ENCODE measurements at regions not wholly inside any gene's neighbourhood (a gene's known extent, or its start where the extent isn't known, plus 50 kb on each side); places are given as distances from the start of the nearest gene placed in this dataset.

GRCh38 chr4:155559915-155560314 is 106.7 kb upstream of the GUCY1A1 start:
- no peaks in the 10 kb centered on the region for H3K4me1 ChIP-seq
- intact Hi-C loops (cut with DNase I; ENCODE audit: low total_unique reads): no loop called here
- peaks cover 0 to 15% (median 1%) of the 10 kb centered on the region in 8 donors for H3K9me3 ChIP-seq
- no peak overlapping the region for H3K4me3 ChIP-seq
- TF ChIP-seq POLR2AphosphoS5 (IDR thresholded peaks at IDR 0.05) (no peak), POLR2A (IDR thresholded peaks at IDR 0.05) (no peak), CTCF (IDR thresholded peaks at IDR 0.05 in 8 of 11, conservative IDR thresholded peaks at IDR 0.05 in 3 of 11) (no peak)
- no peaks in the 10 kb centered on the region for H3K27me3 ChIP-seq (replicated peaks in 1 of 7)
- no peaks in the 10 kb centered on the region for H3K36me3 ChIP-seq
- DNase-seq: no peak
- no peak overlapping the region for H3K27ac ChIP-seq

- intact Hi-C loops (cut with DNase I; ENCODE audit: low total_unique reads): no loop called here
- no peak overlapping the region for H3K27ac ChIP-seq
- H3K27me3 ChIP-seq (replicated peaks in 1 of 7): no peaks in the 10 kb centered on the region
- WGBS, 5 donors: 78 to 86% (median 80%) methylated on average over 2 to 3 of the region's 3 CpGs
- H3K4me1 ChIP-seq: no peaks in the 10 kb centered on the region
- no peaks in the 10 kb centered on the region for H3K36me3 ChIP-seq
- DNase-seq: no peak
- H3K4me3 ChIP-seq: no peak overlapping the region
- TF ChIP-seq POLR2A (IDR thresholded peaks at IDR 0.05): no peak
- TF ChIP-seq POLR2AphosphoS5 (IDR thresholded peaks at IDR 0.05): no peak
- no peak for TF ChIP-seq CTCF (IDR thresholded peaks at IDR 0.05 in 8 of 11, conservative IDR thresholded peaks at IDR 0.05 in 3 of 11)
- peaks cover 0 to 34% (median 21%) of the 10 kb centered on the region in 8 donors for H3K9me3 ChIP-seq
Observed at GRCh38 chr4:155552180-155552579, 114.5 kb upstream of the GUCY1A1 start.

- DNase-seq: no peak
- H3K9me3 ChIP-seq: peaks cover 0 to 23% (median 10%) of the 10 kb centered on the region in 8 donors
- no peak overlapping the region for H3K27ac ChIP-seq
- no peaks in the 10 kb centered on the region for H3K36me3 ChIP-seq
- TF ChIP-seq CTCF (IDR thresholded peaks at IDR 0.05 in 8 of 11, conservative IDR thresholded peaks at IDR 0.05 in 3 of 11) (no peak), POLR2AphosphoS5 (IDR thresholded peaks at IDR 0.05) (no peak), POLR2A (IDR thresholded peaks at IDR 0.05) (no peak)
- peaks cover 0 to 10% (median 3%) of the 10 kb centered on the region in 6 donors for H3K4me1 ChIP-seq
- no peaks in the 10 kb centered on the region for H3K27me3 ChIP-seq (replicated peaks in 1 of 7)
- 50 to 66% (median 57%) methylated on average over 2 of the region's 2 CpGs for WGBS, 5 donors
- intact Hi-C loops (cut with DNase I; ENCODE audit: low total_unique reads): no loop called here
- no peak overlapping the region for H3K4me3 ChIP-seq
Observed at GRCh38 chr4:155548173-155548572, 118.5 kb upstream of the GUCY1A1 start.

- H3K36me3 ChIP-seq: no peaks in the 10 kb centered on the region
- TF ChIP-seq POLR2A (IDR thresholded peaks at IDR 0.05) (no peak), POLR2AphosphoS5 (IDR thresholded peaks at IDR 0.05) (no peak), CTCF (IDR thresholded peaks at IDR 0.05 in 8 of 11, conservative IDR thresholded peaks at IDR 0.05 in 3 of 11) (no peak)
- intact Hi-C loops (cut with DNase I; ENCODE audit: low total_unique reads): no loop called here
- H3K27me3 ChIP-seq (replicated peaks in 1 of 7): no peaks in the 10 kb centered on the region
- DNase-seq: no peak
- H3K27ac ChIP-seq: no peak overlapping the region
- H3K4me1 ChIP-seq: peaks cover 0 to 10% (median 3%) of the 10 kb centered on the region in 6 donors
- peaks cover 0 to 10% (median 0%) of the 10 kb centered on the region in 8 donors for H3K9me3 ChIP-seq
- 89 to 98% (median 92%) methylated on average over 3 of the region's 3 CpGs for WGBS, 5 donors
- no peak overlapping the region for H3K4me3 ChIP-seq
Observed at GRCh38 chr4:155546451-155546850, 120.2 kb upstream of the GUCY1A1 start.

Measured in spleen (tissue), 11 donors.